SK-N-SH (cell line): ENCODE measurements at regions not wholly inside any gene's neighbourhood (a gene's known extent, or its start where the extent isn't known, plus 50 kb on each side); places are given as distances from the start of the nearest gene placed in this dataset.
A peak's percentile ranks its signal among the peaks of the same experiment; 100 is the strongest.

Experiments
- CHD2 ChIP-seq: fragments of 150-350 bp; IDR thresholded peaks from 2 replicates; pipeline ENCODE4 v1.6.1; 2018; ENCODE audit warnings: low read length; ENCODE audit not compliant: partially characterized antibody
- FOSL2 ChIP-seq: IDR thresholded peaks from 2 replicates; pipeline ENCODE4 v1.4.0; 2012; ENCODE audit warnings: low read depth, mild to moderate bottlenecking, moderate library complexity, borderline replicate concordance
- FOXJ3 ChIP-seq: sonication (generic); formaldehyde crosslinking; IDR thresholded peaks from 2 replicates; pipeline ENCODE4 v1.5.1; 2020; ENCODE audit warnings: mild to moderate bottlenecking, missing genetic modification reagents
- FOXM1 ChIP-seq: IDR thresholded peaks from 2 replicates; pipeline ENCODE4 v1.4.0; 2012; ENCODE audit warnings: low read depth, mild to moderate bottlenecking
- NFIC ChIP-seq: IDR thresholded peaks from 2 replicates; pipeline ENCODE4 v1.4.0; 2012; ENCODE audit warnings: borderline replicate concordance
- POLR2AphosphoS5 ChIP-seq: IDR thresholded peaks from 2 replicates; pipeline ENCODE4 v1.6.1; 2012; ENCODE audit warnings: low read depth, low read length
- RAD21 ChIP-seq: IDR thresholded peaks from 2 replicates; pipeline ENCODE4 v1.6.1; 2012; ENCODE audit warnings: mild to moderate bottlenecking, low read length
- TCF12 ChIP-seq: IDR thresholded peaks from 2 replicates; pipeline ENCODE4 v1.4.0; 2012
- TF ChIP-seq, protein P1 (sequence below): IDR thresholded peaks from 2 replicates; pipeline ENCODE4 v1.6.1; 2012; ENCODE audit warnings: mild to moderate bottlenecking, low read depth, low read length, moderate library complexity
- TF ChIP-seq, protein P2 (sequence below): fragments of 200-600 bp; sonication (generic); IDR thresholded peaks from 2 replicates; pipeline ENCODE4 v1.6.1; 2017; ENCODE audit warnings: antibody characterized with exemption, mild to moderate bottlenecking, moderate library complexity
- TF ChIP-seq, protein P3 (sequence below): fragments of 150-350 bp; IDR thresholded peaks from 2 replicates; pipeline ENCODE4 v1.6.1; 2017; ENCODE audit warnings: antibody characterized with exemption, low read length, low read depth, borderline replicate concordance
- TF ChIP-seq, protein P4 (sequence below): IDR thresholded peaks from 2 replicates; pipeline ENCODE4 v1.4.0; 2012; ENCODE audit warnings: low read depth

DNA sequence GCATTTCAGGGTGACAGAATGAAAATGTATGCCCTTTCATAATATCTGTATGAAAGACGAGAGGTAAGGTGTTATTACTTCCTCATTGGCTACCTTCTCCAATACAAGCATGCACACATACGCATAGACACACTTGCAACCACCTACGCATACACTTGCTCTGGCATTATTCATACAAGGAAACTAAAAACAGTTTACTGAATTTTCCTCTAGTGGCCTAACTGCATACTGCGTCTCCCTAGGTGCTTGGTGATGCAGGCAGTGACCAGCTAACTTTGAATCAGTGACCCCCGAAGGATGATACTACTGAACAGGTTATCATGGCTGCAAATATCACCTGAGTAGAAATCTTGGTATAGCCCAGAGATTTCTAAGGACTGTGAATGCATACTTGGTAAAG, 593.1 kb downstream of the PKHD1 start:
- TF ChIP-seq FOSL2 (no peak), RAD21 (no peak), POLR2AphosphoS5 (no peak), FOXM1 (no peak), TCF12 (no peak), CHD2 (no peak), FOXJ3 (CRISPR knock-in tag) (no peak), NFIC (no peak)
- TF ChIP-seq, protein P1, sequence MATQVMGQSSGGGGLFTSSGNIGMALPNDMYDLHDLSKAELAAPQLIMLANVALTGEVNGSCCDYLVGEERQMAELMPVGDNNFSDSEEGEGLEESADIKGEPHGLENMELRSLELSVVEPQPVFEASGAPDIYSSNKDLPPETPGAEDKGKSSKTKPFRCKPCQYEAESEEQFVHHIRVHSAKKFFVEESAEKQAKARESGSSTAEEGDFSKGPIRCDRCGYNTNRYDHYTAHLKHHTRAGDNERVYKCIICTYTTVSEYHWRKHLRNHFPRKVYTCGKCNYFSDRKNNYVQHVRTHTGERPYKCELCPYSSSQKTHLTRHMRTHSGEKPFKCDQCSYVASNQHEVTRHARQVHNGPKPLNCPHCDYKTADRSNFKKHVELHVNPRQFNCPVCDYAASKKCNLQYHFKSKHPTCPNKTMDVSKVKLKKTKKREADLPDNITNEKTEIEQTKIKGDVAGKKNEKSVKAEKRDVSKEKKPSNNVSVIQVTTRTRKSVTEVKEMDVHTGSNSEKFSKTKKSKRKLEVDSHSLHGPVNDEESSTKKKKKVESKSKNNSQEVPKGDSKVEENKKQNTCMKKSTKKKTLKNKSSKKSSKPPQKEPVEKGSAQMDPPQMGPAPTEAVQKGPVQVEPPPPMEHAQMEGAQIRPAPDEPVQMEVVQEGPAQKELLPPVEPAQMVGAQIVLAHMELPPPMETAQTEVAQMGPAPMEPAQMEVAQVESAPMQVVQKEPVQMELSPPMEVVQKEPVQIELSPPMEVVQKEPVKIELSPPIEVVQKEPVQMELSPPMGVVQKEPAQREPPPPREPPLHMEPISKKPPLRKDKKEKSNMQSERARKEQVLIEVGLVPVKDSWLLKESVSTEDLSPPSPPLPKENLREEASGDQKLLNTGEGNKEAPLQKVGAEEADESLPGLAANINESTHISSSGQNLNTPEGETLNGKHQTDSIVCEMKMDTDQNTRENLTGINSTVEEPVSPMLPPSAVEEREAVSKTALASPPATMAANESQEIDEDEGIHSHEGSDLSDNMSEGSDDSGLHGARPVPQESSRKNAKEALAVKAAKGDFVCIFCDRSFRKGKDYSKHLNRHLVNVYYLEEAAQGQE, result no peak
- TF ChIP-seq, protein P2, sequence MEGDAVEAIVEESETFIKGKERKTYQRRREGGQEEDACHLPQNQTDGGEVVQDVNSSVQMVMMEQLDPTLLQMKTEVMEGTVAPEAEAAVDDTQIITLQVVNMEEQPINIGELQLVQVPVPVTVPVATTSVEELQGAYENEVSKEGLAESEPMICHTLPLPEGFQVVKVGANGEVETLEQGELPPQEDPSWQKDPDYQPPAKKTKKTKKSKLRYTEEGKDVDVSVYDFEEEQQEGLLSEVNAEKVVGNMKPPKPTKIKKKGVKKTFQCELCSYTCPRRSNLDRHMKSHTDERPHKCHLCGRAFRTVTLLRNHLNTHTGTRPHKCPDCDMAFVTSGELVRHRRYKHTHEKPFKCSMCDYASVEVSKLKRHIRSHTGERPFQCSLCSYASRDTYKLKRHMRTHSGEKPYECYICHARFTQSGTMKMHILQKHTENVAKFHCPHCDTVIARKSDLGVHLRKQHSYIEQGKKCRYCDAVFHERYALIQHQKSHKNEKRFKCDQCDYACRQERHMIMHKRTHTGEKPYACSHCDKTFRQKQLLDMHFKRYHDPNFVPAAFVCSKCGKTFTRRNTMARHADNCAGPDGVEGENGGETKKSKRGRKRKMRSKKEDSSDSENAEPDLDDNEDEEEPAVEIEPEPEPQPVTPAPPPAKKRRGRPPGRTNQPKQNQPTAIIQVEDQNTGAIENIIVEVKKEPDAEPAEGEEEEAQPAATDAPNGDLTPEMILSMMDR, result peak; percentile 30; the same call in 1 of the 2 replicates
- TF ChIP-seq, protein P3, sequence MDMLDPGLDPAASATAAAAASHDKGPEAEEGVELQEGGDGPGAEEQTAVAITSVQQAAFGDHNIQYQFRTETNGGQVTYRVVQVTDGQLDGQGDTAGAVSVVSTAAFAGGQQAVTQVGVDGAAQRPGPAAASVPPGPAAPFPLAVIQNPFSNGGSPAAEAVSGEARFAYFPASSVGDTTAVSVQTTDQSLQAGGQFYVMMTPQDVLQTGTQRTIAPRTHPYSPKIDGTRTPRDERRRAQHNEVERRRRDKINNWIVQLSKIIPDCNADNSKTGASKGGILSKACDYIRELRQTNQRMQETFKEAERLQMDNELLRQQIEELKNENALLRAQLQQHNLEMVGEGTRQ, result no peak
- TF ChIP-seq, protein P4, sequence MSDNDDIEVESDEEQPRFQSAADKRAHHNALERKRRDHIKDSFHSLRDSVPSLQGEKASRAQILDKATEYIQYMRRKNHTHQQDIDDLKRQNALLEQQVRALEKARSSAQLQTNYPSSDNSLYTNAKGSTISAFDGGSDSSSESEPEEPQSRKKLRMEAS, result no peak
